HEK293T (cell line): ENCODE measurements at regions not wholly inside any gene's neighbourhood (a gene's known extent, or its start where the extent isn't known, plus 50 kb on each side); places are given as distances from the start of the nearest gene placed in this dataset.

ENCODE experiments used
- ELF4 ChIP-seq: fragments of 450-650 bp; IDR thresholded peaks from 2 replicates; pipeline ENCODE4 v1.6.1; 2017; ENCODE audit warnings: antibody characterized with exemption
- FOXM1 ChIP-seq: fragments of 450-650 bp; IDR thresholded peaks from 2 replicates; pipeline ENCODE4 v1.6.1; 2017; ENCODE audit warnings: mild to moderate bottlenecking, borderline replicate concordance

DNA sequence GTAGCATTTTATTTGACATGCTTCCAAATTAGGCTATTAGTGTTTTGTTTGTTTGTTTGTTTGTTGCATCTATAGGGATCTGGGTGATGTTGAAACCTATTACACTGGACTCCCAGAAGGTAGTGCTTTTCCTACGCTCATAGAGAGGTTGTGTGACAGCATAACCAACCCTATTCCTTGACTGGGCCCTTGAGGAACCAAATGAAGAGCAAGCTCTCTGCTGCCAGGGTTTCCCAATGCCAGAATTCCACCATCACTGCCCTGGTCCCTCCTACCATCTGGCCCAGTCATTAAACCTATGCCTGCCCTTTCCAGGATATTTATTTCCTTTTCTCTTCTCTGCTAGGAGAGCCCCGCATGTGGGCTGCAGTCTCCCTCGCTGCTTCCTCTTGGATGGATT, 210.6 kb downstream of the IRS2 start:
- no peak for TF ChIP-seq ELF4
- TF ChIP-seq FOXM1, result no peak
